IMR-90 (cell line): ENCODE measurements at regions not wholly inside any gene's neighbourhood (a gene's known extent, or its start where the extent isn't known, plus 50 kb on each side); places are given as distances from the start of the nearest gene placed in this dataset.

ENCODE experiments used
- ATAC-seq: fragments of 200-7000 bp; cut with Tn5 transposase; 2 replicates; pipeline ENCODE4 v1.9.1; 2020; ENCODE audit warnings: low read depth, mild to moderate bottlenecking, moderate library complexity
- BruUV-seq: library from RNA; stranded (reverse); fragments of 400-500 nt; replicated peaks from 2 replicates; lab custom pipeline; 2021; lab: Mats Ljungman, UMichigan
- CTCF ChIA-PET: fragments of 300-600 bp; formaldehyde crosslinking; extraction: SDS; loops from one replicate; lab custom pipeline; 2021; ENCODE audit warnings: antibody characterized with exemption; lab: Yijun Ruan, JAX
- POLR2A ChIA-PET: fragments of 300-600 bp; sonication (Branson Sonifier 250); formaldehyde crosslinking; loops from one replicate; lab custom pipeline; 2022; ENCODE audit warnings: antibody characterized with exemption; ENCODE audit not compliant: unreplicated experiment; lab: Charles Lee
- DNase-seq: peaks from one replicate; pipeline ENCODE4 v3.0.0; 2013
- H2AFZ ChIP-seq: replicated peaks from 2 replicates; pipeline ENCODE3; 2013; ENCODE audit warnings: low read length, mild to moderate bottlenecking; ENCODE audit not compliant: poor library complexity
- H2AK5ac ChIP-seq: 2 replicates; pipeline ENCODE4 v1.6.1; 2013; ENCODE audit warnings: low read depth, low read length, inconsistent platforms
- H2AK9ac ChIP-seq: replicated peaks from 2 replicates; pipeline ENCODE3; 2013; ENCODE audit warnings: mild to moderate bottlenecking, low read depth, low read length, moderate library complexity; ENCODE audit not compliant: poor library complexity
- H2BK120ac ChIP-seq: 2 replicates; pipeline ENCODE4 v1.6.1; 2013; ENCODE audit warnings: low read depth, low read length, inconsistent platforms
- H2BK15ac ChIP-seq: 3 replicates; pipeline ENCODE4 v1.6.1; 2013; ENCODE audit warnings: low read depth, low read length, inconsistent platforms
- H2BK20ac ChIP-seq: 2 replicates; pipeline ENCODE4 v1.6.1; 2013; ENCODE audit warnings: low read depth, mild to moderate bottlenecking, inconsistent platforms, low read length, moderate library complexity
- H2BK5ac ChIP-seq: 2 replicates; pipeline ENCODE4 v1.6.1; 2013; ENCODE audit warnings: mild to moderate bottlenecking, low read depth, low read length, inconsistent platforms; ENCODE audit not compliant: poor library complexity, severe bottlenecking
- H3K14ac ChIP-seq: replicated peaks from 2 replicates; pipeline ENCODE4 v1.6.1; 2013; ENCODE audit warnings: low read depth, low read length, inconsistent platforms
- H3K18ac ChIP-seq: 2 replicates; pipeline ENCODE4 v1.6.1; 2013; ENCODE audit warnings: low read depth, low read length, control low read depth
- H3K23ac ChIP-seq: 2 replicates; pipeline ENCODE4 v1.6.1; 2013; ENCODE audit warnings: low read depth, low read length, inconsistent platforms
- H3K27ac ChIP-seq: 2 replicates; pipeline ENCODE4 v1.5.1; 2013; ENCODE audit warnings: mild to moderate bottlenecking, control low read depth, low read length; ENCODE audit not compliant: insufficient read depth
- H3K27me3 ChIP-seq: 2 replicates; pipeline ENCODE4 v1.6.1; 2013; ENCODE audit warnings: low read length; ENCODE audit not compliant: control insufficient read depth, insufficient read depth
- H3K36me3 ChIP-seq: 2 replicates; pipeline ENCODE4 v1.6.1; 2013; ENCODE audit warnings: low read length, mixed read lengths; ENCODE audit not compliant: control insufficient read depth, insufficient read depth
- H3K4ac ChIP-seq: 2 replicates; pipeline ENCODE4 v1.6.1; 2013; ENCODE audit warnings: low read depth, low read length, inconsistent platforms
- H3K4me1 ChIP-seq: 2 replicates; pipeline ENCODE4 v1.6.1; 2013; ENCODE audit warnings: low read length, mixed read lengths; ENCODE audit not compliant: control insufficient read depth, insufficient read depth
- H3K4me2 ChIP-seq: 2 replicates; pipeline ENCODE4 v1.6.1; 2013; ENCODE audit warnings: low read depth, mild to moderate bottlenecking, control low read depth, low read length, moderate library complexity
- H3K4me3 ChIP-seq: 2 replicates; pipeline ENCODE4 v1.5.1; 2013; ENCODE audit warnings: low read depth, mild to moderate bottlenecking, control low read depth, low read length, moderate library complexity; ENCODE audit not compliant: insufficient read depth
- H3K56ac ChIP-seq: 2 replicates; pipeline ENCODE4 v1.6.1; 2013; ENCODE audit warnings: low read length, inconsistent platforms; ENCODE audit not compliant: insufficient read depth; ENCODE audit errors: extremely low read depth
- H3K79me1 ChIP-seq, 2 experiments: 2 replicates each; pipeline ENCODE4 v1.6.1; 2013; ENCODE audit warnings: low read length in 2 of 2, inconsistent platforms in 1 of 2, low read depth in 1 of 2
- H3K9ac ChIP-seq: 2 replicates; pipeline ENCODE4 v1.6.1; 2013; ENCODE audit warnings: low read depth, low read length, control low read depth
- H3K9me1 ChIP-seq: 2 replicates; pipeline ENCODE4 v1.6.1; 2013; ENCODE audit warnings: low read length, inconsistent platforms; ENCODE audit not compliant: insufficient read depth
- H3K9me3 ChIP-seq: 2 replicates; pipeline ENCODE4 v1.6.1; 2013; ENCODE audit warnings: low read length; ENCODE audit not compliant: control insufficient read depth, insufficient read depth
- H4K20me1 ChIP-seq: 2 replicates; pipeline ENCODE4 v1.6.1; 2013; ENCODE audit warnings: low read length, inconsistent platforms; ENCODE audit not compliant: insufficient read depth
- H4K5ac ChIP-seq: 2 replicates; pipeline ENCODE4 v1.6.1; 2013; ENCODE audit warnings: mild to moderate bottlenecking, low read depth, low read length, control low read depth
- H4K8ac ChIP-seq, 2 experiments: 2 replicates each; pipeline ENCODE4 v1.6.1; 2013; ENCODE audit warnings: low read depth in 2 of 2, low read length in 2 of 2, control low read depth in 1 of 2, inconsistent platforms in 1 of 2
- H4K91ac ChIP-seq: 2 replicates; pipeline ENCODE4 v1.6.1; 2013; ENCODE audit warnings: low read depth, low read length, inconsistent platforms; ENCODE audit not compliant: insufficient read depth
- RFX5 ChIP-seq: IDR thresholded peaks from 2 replicates; pipeline ENCODE4 v1.8.0; 2012; ENCODE audit warnings: low read depth, mild to moderate bottlenecking, low read length, moderate library complexity
- WGBS, 2 experiments: methylation state at CpG; one replicate each; pipeline versions ENCODE4 v1.1.5 to v1.1.7; 2013; ENCODE audit warnings: missing lambda C conversion rate in 2 of 2; ENCODE audit not compliant: insufficient read length in 1 of 2; ENCODE audit errors: extremely low coverage in 2 of 2; 5-methylcytosine and 5-hydroxymethylcytosine counted together
- dilution Hi-C: fragments of 300-500 bp; cut with HindIII; formaldehyde crosslinking; loops from one replicate; pipeline ENCODE4 v1.14.3; 2018; ENCODE audit warnings: low sequenced_read_pairs; ENCODE audit not compliant: unreplicated experiment
- in situ Hi-C: fragments of 300-500 bp; cut with MboI; formaldehyde crosslinking; loops from 3 replicates; pipeline ENCODE4 v1.14.3; 2019; ENCODE audit warnings: low sequenced_read_pairs, inconsistent platforms, mixed read lengths
- intact Hi-C: fragments of 100-400 bp; cut with micrococcal nuclease; formaldehyde crosslinking; loops from 2 replicates; pipeline ENCODE4 v1.10.0; 2022

GRCh38 chr4:145299380-145300076, 119.1 kb upstream of the OTUD4 start:
- Histone ChIP-seq H2AK9ac (no peak overlapping the region), H3K4me2 (no peak overlapping the region), H4K20me1 (no peaks in the 10 kb centered on the region), H3K56ac (no peak overlapping the region), H3K14ac (no peak overlapping the region), H3K4ac (no peak overlapping the region), H2AFZ (no peak overlapping the region), H3K27ac (no peak overlapping the region), H3K23ac (no peak overlapping the region), H2BK120ac (no peak overlapping the region), H3K4me3 (no peak overlapping the region), H3K27me3 (no peaks in the 10 kb centered on the region), H3K36me3 (no peaks in the 10 kb centered on the region), H3K9me3 (no peaks in the 10 kb centered on the region), H2AK5ac (no peak overlapping the region), H2BK5ac (no peak overlapping the region), H4K8ac (no peak overlapping the region), H3K9me1 (no peaks in the 10 kb centered on the region), H4K91ac (no peak overlapping the region), H3K18ac (no peak overlapping the region), H3K4me1 (no peaks in the 10 kb centered on the region), H4K5ac (no peak overlapping the region), H2BK20ac (no peak overlapping the region), H3K9ac (no peak overlapping the region), H3K79me1 (no peaks in the 10 kb centered on the region), H2BK15ac (no peak overlapping the region; the same call in 2 of the 3 replicates)
- DNase-seq (peak; percentile 75), ATAC-seq (peak; percentile 85)
- no peak for TF ChIP-seq RFX5
- no CpG with 5 or more reads among the region's 5 CpGs for WGBS, 2 experiments
- CTCF ChIA-PET = no interaction called here
- dilution Hi-C loops (no loop called here), in situ Hi-C loops (no loop called here), intact Hi-C loops (no loop called here)
- POLR2A ChIA-PET = no interaction called here
- BruUV-seq = no TSS peak
